ENCODE measurements at regions not wholly inside any gene's neighbourhood (a gene's known extent, or its start where the extent isn't known, plus 50 kb on each side); places are given as distances from the start of the nearest gene placed in this dataset.

GRCh38 chr6:29227235-29227634, 56.5 kb downstream of the OR2J2 start:
- TF ChIP-seq, protein P1, sequence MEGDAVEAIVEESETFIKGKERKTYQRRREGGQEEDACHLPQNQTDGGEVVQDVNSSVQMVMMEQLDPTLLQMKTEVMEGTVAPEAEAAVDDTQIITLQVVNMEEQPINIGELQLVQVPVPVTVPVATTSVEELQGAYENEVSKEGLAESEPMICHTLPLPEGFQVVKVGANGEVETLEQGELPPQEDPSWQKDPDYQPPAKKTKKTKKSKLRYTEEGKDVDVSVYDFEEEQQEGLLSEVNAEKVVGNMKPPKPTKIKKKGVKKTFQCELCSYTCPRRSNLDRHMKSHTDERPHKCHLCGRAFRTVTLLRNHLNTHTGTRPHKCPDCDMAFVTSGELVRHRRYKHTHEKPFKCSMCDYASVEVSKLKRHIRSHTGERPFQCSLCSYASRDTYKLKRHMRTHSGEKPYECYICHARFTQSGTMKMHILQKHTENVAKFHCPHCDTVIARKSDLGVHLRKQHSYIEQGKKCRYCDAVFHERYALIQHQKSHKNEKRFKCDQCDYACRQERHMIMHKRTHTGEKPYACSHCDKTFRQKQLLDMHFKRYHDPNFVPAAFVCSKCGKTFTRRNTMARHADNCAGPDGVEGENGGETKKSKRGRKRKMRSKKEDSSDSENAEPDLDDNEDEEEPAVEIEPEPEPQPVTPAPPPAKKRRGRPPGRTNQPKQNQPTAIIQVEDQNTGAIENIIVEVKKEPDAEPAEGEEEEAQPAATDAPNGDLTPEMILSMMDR (conservative IDR thresholded peaks at IDR 0.05 in 1 of 2, IDR thresholded peaks at IDR 0.05 in 1 of 2; ENCODE audit: extremely low read depth in 1 of 2, insufficient read depth in 1 of 2, low read depth in 1 of 2, low read length in 2 of 2): peak in 1 of 2 donors; percentile 6
- TF ChIP-seq EZH2 (IDR thresholded peaks at IDR 0.05; ENCODE audit: borderline replicate concordance, low read length): no peak
